COLO829 (cell line): ENCODE measurements at regions not wholly inside any gene's neighbourhood (a gene's known extent, or its start where the extent isn't known, plus 50 kb on each side); places are given as distances from the start of the nearest gene placed in this dataset.
"Not testable (repeated sequence)": the region's sequence is repeated elsewhere in the genome, so short reads cannot be mapped to it uniquely, and the experiment has no call there.

Source experiments
- DNase-seq: peaks from one replicate; pipeline ENCODE4 v3.0.0; 2012; ENCODE audit warnings: low spot score

DNA sequence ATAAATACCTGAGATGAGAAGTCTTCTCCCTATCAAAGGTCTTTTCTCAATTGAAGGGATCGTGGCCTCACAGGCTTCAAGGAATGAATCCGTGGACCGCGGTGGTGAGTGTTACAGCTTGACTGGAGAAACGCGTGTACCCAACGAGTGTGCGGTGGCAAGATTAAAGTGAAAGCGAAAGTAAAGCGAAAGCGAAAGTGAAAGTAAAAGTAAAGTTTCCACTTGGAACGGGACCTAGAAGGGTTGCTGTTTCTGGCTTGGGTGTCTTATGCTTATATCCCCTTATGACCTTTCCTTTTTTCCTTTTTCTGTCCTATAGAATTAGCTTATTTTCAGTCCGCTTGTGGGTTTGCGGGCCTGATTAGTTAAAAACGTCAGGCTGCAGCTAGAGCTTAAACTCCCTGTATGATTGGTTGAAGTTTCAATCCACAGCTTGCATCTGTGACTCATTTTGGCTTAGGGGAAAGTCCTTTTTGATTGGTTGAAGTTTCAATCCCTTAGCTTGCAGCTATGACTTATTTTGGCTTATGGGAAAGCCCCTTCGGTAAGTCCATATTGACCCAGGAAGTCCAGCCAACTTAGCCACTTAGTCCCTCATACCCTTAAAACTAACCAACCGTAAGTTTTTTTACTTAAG, 924.3 kb upstream of the CDH10 start:
- DNase-seq: no peak

DNA sequence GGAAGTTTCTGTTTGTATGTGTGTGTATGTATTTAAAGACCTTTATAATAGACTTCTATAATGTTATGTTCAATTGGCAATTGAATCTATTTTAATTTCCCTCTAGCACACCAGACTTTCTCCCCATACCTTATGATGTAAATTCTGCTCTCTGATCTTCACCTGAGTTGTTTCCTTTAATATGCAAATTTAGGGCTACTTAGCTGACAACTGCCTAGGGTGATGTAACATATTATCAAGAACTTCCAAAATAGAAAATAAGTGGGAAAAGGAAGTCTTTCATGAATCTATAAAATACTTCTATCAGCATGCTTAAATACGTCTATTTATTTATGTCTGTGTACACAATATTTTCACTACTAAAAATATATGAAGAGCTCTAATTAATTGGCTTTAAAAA, 923.5 kb upstream of the CDH10 start:
- DNase-seq: no peak

DNA sequence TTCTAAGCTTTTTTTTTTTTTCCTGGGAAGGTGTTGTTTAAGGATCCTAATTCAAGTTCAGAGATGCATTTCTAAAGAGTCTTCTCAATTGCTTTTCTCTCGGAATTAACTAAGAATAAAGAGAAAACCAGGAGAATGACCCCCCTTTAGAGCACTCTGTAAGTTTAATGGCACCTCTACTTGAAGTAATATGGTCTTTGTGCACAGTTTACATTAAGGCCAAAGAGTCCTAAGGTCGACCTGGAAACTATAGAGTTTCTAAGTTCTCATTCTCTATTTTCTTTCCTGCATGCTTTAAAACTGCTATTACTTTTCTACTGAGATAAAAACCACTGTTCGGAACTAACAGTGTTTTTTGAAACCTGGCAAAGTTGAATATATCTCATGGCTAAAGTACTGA, 923.1 kb upstream of the CDH10 start:
- DNase-seq: no peak

DNA sequence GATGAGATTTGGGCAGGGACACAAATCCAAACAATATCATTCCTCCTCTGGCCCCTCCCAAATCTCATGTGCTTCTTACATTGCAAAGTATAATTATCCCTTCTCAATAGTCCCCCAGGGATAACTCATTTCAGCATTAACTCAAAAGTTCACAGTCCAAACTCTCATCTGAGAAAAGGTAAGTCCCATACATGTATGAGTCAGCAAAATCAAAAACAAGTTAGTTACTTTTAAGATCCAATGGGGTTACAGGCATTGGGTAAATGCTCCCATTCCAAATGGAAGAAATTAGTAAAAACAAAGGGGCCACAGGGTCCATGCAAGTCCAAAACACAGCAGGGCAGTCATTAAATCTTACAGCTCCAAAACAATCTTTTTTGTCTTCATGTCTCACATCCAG, 917.9 kb upstream of the CDH10 start:
- DNase-seq: no peak

DNA sequence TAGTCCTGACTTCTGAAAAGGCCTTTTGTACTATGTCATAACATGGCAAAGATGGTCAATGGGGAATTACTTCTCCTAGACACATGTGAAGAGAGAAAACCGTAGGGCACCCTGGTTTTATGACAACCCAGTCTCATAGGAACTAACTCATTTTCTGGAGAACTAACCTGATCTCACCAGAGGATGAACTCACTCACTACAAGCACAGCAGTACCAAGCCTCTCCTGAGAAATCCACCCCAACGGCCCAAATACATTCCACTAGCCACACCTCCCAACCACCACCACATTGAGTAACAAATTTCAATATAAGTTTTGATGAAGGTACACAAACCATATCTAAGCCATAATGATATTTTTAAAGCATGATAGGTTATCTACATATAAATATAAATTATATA, 909.3 kb upstream of the CDH10 start:
- no peak for DNase-seq

DNA sequence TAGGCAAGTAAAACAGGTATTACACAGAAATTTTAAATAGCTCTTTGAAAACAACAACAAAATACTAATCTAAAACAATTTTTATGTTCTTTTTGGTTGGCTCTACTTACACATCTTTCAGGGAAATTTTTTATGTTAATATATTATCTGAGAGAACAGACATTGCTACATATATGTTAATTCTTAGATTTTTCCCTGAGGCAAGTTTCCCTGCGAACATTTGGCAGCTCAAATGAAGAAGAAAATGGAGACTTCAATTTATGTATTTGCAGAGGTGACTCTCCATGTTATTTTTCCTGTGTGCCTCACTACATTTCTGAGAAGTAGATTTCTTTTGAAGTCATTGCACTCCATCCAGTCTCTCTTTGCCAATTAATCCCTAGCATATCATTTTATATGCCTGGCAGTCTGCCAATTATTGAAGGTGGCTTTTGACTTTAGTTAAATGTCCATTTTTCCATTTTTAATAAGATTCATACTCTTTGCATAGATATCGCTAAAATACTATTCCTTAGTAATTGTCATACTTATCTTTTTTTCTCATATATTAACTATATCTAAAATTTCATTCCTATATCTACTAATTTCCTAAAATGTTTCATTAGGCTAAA, 908.2 kb upstream of the CDH10 start:
- DNase-seq: no peak

DNA sequence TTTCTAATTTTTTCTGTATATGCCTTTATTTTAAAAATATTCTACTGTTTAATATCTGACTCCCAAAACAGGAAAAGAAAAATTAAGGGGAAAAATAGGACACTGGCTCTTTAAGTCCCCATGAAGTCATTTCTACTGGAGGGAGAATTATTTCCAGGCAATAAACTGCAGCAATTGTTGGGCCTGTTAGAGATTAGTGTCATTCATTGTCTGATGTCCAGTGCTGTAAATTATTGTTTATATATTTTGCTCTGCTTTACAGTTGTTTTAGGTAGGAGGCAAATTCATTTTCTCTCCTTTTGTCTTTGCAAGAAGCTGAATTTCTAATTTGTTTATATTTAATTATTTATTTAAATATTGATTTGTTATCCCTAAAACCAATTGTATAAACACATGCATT, 906.0 kb upstream of the CDH10 start:
- DNase-seq: no peak

DNA sequence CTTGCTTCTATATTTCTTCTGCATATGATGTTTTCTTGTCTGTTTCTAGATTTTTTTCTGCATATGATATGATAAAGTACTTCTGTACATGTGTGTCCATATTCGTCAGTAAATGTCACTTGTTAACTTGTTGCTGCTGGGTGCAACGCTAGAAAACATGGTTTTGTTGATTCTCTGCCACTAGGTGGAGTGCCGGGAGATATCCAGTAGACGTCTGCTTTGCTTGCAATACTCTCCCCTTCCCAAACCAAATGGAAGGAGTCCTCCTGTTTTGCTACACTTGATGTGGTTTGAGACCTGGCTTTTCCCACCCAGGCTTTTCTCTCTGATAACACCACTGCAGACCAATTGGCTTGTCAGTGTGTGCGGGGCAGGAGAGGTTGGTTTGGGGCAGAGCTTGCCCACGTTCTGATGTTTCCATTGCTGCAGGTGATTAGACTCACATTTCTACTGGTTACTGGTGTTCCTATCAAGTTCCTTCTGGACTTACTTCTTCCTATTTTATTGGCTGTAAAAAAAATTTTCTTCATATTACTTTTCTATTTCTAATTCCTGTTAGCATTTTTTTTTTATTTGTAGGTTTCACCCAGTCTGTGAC, 900.0 kb upstream of the CDH10 start:
- no peak for DNase-seq

DNA sequence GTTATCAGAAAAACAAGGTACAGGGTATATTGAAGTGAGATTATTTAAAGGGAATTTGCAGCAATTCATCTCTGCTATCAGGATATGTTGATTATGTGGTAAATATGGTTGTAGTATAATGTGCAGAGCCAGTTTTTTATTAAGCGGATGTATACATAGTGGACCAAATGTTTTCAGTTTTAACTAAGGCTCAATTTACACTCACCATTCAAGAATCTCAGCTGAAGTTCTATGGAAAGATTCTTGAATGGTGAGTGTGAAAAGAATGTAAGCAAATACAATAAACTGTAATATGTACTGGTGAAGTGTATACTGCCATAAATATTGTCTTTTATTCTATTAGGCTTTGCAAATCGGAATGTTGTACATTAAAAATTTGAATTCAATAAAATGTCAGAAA, 895.9 kb upstream of the CDH10 start:
- no peak for DNase-seq

DNA sequence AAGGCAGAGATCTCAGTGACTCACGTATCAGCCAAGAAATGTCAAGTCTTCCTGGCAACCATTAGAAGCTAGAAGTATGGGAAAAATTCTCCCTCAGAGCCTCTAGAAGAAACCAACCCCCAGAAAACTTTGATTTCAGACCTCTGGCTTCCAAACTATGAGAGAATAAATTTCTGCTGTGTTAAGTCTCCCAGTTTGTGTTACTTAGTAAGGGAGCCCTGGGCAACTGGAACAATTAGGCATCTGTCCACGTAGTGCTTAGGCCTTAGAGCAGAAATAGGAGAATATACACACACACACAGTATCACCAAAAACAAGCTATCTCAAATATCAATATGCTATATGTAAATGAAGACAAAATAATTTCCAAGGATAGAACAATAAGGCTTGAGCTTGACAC, 894.8 kb upstream of the CDH10 start:
- no peak for DNase-seq

DNA sequence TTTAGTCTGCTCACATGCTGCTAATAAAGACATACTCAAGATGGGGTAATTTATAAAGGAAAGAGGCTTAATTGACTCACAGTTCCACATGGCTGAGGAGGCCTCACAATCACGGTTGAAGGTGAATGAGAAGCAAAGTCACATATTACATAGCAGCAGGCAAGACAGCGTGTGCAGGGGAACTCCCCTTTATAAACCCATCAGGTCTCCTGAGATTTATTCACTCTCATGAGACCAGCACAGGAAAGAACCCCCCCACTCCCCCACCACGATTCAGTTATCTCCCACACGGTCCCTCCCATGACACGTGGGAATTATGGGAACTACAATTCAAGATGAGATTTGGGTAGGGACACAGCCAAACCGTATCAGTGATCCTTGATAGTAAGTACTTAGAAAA, 891.7 kb upstream of the CDH10 start:
- not testable (repeated sequence) for DNase-seq

DNA sequence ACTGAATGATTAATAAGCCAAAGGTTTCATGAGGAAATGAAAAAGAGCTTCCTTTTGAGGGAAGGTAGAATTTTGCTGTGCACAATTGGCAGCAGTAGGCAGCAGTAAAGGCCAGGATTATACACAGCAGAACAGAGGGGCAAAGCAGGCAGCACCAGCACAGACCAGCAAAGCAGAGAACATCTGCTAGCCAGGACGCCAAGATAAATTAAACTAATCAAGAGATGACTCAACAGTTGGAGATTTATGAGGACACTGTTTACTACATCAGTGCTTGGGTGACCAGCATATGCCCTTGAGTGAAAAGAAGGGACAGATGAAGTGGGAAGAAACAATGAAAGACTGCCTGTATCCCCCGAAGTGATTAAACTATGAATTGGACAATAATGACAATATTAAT, 871.4 kb upstream of the CDH10 start:
- no peak for DNase-seq

DNA sequence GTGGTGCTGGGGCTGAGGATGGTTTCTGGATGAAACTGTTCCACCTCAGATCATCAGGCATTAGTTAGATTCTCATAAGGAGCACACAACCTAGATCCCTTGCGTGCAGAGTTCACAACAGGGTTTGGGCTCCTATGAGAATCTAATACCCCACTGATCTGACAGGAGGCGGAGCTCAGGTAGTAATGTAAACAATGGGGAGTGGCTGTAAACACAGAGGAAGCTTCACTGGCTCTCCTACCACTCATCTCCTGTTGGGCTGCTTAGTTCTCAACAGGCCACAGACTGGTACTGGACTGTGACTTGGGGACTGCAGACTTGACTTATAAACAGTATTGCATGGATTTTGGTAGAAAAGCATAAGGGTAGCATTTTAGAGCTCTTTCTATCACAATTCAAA, 870.7 kb upstream of the CDH10 start:
- DNase-seq: no peak

DNA sequence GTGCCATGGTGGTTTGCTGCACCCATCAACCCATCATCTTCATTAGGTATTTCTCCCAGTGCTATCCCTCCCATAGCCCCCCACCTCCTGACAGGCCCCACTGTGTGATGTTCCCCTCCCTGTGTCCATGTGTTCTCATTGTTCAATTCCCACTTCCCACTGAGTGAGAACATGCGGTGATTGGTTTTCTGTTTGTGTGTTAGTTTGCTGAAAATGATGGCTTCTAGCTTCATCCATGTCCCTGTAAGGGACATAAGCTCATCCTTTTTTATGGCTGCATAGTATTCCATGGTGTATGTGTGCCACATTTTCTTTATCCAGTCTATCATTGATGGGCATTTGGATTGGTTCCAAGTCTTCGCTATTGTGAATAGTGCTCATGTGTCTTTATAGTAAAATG, 865.9 kb upstream of the CDH10 start:
- not testable (repeated sequence) for DNase-seq

DNA sequence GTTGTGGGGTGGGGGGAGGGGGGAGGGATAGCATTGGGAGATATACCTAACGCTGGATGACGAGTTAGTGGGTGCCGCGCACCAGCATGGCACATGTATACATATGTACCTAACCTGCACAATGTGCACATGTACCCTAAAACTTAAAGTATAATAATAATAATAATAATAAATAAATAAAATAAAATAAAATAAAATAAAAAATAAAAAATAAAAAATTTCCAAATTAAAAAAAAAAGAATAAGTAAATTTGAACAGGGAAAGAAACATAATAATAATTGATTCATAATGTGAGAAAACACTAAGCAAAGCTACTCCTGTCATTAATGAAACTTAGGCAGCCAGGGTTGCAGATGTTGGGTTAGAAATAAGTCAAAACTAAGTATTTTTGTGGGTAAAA, 863.2 kb upstream of the CDH10 start:
- not testable (repeated sequence) for DNase-seq

DNA sequence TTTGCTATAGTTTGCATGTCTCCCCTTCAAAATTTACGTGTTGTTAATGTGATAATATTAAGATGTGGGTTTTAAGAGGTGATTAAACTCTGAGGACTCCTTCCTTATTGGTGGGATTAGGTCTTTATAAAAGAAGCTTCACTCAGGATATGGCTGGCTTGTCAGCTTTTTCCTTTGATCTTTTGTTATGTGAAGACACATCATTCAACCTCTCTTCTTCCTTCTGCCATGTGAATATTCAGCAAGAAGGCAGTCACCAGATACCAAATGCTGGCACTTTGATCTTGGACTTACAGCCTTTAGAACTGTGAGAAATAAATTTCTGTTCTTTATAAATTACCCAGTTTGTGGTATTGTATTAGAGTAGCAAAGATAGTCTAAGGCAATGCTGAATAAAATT, 855.9 kb upstream of the CDH10 start:
- no peak for DNase-seq

DNA sequence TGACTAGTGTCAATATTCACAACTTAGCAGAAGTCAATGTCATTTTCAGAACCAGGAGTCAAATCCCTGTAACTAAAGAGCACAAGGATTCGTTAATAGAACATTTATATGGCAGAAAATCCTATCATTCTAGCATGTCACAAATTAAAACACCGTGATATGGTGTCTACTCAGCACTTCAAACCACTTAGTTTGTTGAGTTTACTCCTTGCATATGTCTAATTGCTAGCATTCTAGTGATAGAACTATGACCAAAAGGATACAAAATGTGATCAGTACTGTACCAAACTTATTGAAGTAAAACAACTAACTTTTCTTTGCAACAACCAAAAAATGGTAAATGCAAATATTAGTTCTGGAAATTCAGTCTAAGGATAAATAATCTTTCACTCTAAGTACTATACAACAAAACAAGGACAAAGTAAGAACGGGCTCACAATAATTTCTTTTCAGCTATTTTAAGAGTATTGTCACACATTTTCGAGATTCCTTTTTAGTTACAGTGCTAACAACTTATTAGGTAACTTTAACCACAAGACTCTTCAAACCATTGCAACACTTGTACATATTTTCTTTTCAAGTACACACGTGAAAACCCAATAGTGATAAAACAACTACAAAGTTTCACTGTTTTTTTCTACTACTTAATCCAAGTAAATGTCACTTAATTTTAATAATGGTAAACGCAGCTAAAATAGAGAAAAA, 845.2 kb upstream of the CDH10 start:
- no peak for DNase-seq

DNA sequence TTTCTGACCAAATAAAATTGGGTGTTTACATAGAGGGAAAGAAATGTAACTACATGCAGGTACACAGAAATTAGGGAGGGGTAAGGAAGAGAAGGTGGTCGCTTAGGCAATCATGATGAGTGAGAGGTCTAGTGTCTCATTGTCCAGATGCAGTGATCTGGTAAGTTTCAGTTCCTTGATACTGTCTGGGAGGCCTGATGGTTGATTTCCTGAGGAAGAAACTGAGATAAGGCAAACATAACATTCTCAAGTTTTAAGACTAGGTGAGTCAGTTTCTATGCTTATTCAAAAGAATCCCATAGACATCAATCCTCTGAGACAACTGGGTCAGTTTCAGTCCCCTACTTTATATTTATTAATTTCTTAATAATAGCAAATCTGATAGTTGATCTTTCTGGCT, 843.3 kb upstream of the CDH10 start:
- DNase-seq: no peak

DNA sequence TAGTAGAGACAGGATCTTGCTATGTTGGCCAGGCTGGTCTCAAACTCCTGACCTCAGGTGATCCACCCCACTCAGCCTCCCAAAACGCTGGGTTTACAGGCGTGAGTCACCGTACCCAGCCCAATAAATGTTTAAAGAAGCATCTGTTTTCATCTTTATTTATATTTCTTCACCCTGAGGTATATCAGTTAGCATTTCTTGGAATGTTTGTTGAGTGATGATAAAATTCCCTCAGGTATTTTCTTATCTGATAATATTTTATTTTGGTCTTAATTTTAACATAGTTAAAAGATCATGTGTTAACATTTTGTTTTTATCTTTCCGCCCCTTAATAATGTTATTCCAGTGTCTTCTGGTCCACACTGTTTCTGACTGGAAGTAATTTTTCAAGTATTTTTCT, 839.6 kb upstream of the CDH10 start:
- DNase-seq: no peak

DNA sequence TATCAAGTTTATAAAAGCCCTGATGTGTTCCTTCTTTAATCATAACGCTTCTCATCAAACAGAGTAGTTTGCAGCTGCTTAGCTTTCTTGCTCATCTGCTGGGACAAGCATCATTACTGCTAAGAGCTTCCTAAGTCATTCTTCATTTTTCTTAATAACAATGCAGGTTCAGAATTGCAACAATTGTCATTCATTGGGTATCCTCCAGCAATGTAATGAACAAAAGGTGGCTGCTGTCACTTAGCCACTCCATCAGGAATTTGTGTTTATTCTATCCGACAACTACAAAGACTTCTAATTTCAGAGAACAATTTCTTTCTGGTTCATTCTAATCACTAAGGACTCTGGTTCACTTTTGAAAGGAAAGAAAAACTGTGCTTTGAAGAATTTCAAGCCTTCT, 836.7 kb upstream of the CDH10 start:
- no peak for DNase-seq

DNA sequence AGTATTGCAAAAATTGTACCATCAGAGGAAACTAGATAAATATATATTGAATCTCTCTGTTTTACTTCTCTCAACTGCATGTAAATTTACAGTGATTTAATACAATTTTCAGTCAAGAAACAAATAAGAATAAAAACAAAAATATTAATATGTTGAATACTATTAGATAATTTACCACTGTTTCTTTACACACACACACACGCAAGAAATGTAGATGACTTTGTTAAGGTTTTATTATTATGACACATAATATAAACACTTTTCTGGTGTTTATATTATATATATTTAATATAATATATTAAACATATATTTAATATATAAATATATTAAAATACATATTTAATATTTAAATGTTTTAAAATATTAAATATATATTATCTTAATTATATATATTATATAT, 814.3 kb upstream of the CDH10 start:
- no peak for DNase-seq

DNA sequence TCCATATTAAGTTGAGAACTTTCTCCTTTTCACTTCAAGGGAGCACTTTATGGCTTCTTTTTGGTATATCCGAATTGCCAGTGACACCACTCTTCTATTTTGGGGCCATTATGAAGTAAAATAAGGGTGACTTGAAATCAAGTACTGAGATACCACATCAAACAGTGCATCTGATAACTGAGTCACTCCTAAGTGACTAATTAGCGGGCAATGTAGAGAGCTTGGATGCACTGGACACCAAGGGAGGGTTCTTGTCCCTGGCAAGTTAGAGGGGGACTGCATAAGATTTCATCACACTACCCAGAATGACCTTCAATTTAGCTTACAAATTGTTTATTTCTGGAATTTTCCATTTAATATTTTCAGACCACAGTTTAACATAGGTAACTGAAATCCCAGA, 813.9 kb upstream of the CDH10 start:
- no peak for DNase-seq

DNA sequence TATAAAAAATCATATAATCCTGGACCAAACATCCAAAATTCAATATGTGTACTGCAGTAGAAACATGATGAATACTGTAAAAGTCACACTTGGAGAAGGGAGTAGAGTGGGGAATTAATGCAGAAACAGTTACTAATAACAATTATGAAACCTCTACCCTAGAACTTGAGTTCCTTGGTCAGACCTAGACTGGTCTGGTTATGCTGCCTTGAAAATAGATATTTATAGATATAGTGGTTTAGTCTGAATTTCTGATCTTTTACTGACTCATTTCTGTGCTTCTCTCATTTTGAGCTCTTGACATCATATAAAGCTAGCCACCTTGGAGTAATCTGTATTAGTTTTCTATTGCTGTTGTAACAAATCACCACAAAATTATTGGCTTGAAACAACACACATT, 808.7 kb upstream of the CDH10 start:
- no peak for DNase-seq
